ENCODE measurements at regions not wholly inside any gene's neighbourhood (a gene's known extent, or its start where the extent isn't known, plus 50 kb on each side); places are given as distances from the start of the nearest gene placed in this dataset.

GRCh38 chr13:23959231-23959862, 62.0 kb upstream of the C1QTNF9B start:
- no peaks in the 10 kb centered on the region for H3K36me3 ChIP-seq (ENCODE audit: control insufficient read depth in 4 of 4, insufficient read depth in 3 of 4, low read depth in 1 of 4, low read length in 3 of 4)
- H3K27me3 ChIP-seq (ENCODE audit: control insufficient read depth in 4 of 4, insufficient read depth in 4 of 4, low read length in 3 of 4), result no peaks in the 10 kb centered on the region
- no peak overlapping the region for H3K27ac ChIP-seq (ENCODE audit: low read depth in 1 of 2, low read length in 2 of 2)
- H3K9me3 ChIP-seq (ENCODE audit: control insufficient read depth in 4 of 4, low read length in 3 of 4), result no peaks in the 10 kb centered on the region
- DNase-seq (ENCODE audit: low spot score), result no peak
- no peak for TF ChIP-seq RXRA (IDR thresholded peaks at IDR 0.05)
- no peak for TF ChIP-seq FOXA2 (IDR thresholded peaks at IDR 0.05)
- no peak for TF ChIP-seq HNF4G (IDR thresholded peaks at IDR 0.05)
- TF ChIP-seq YY1 (IDR thresholded peaks at IDR 0.05), result no peak
- no peak for TF ChIP-seq HNF4A (conservative IDR thresholded peaks at IDR 0.05)
- no peak for TF ChIP-seq NR2F2 (IDR thresholded peaks at IDR 0.05)
- no peak for TF ChIP-seq CTCF (IDR thresholded peaks at IDR 0.05; ENCODE audit: low read depth, low read length, missing input control)
- TF ChIP-seq ATF3 (IDR thresholded peaks at IDR 0.05), result no peak
- WGBS, result 85% methylated on average over 2 of the region's 2 CpGs
- H3K9ac ChIP-seq (ENCODE audit: low read depth in 1 of 2, low read length in 2 of 2), result no peak overlapping the region
- H3K4me1 ChIP-seq (ENCODE audit: control insufficient read depth in 4 of 4, insufficient read depth in 4 of 4, low read length in 3 of 4), result no peaks in the 10 kb centered on the region
- no peak overlapping the region for H3K4me3 ChIP-seq (ENCODE audit: low read depth in 1 of 3, low read length in 3 of 3)

GRCh38 chr13:23960566-23961156, 63.4 kb upstream of the C1QTNF9B start:
- Histone ChIP-seq H3K4me3 (ENCODE audit: low read depth in 1 of 3, low read length in 3 of 3) (no peak overlapping the region), H3K9ac (ENCODE audit: low read depth in 1 of 2, low read length in 2 of 2) (no peak overlapping the region), H3K27me3 (ENCODE audit: control insufficient read depth in 4 of 4, insufficient read depth in 4 of 4, low read length in 3 of 4) (no peaks in the 10 kb centered on the region), H3K9me3 (ENCODE audit: control insufficient read depth in 4 of 4, low read length in 3 of 4) (no peaks in the 10 kb centered on the region), H3K4me1 (ENCODE audit: control insufficient read depth in 4 of 4, insufficient read depth in 4 of 4, low read length in 3 of 4) (no peaks in the 10 kb centered on the region), H3K36me3 (ENCODE audit: control insufficient read depth in 4 of 4, insufficient read depth in 3 of 4, low read depth in 1 of 4, low read length in 3 of 4) (no peaks in the 10 kb centered on the region), H3K27ac (ENCODE audit: low read depth in 1 of 2, low read length in 2 of 2) (no peak overlapping the region)
- WGBS, result 89% methylated on average over 1 of the region's 1 CpG
- DNase-seq (ENCODE audit: low spot score), result no peak
- no peak for TF ChIP-seq FOXA2 (IDR thresholded peaks at IDR 0.05)
- TF ChIP-seq CTCF (IDR thresholded peaks at IDR 0.05; ENCODE audit: low read depth, low read length, missing input control), result peak; percentile 50
- TF ChIP-seq EGR1 (IDR thresholded peaks at IDR 0.05; ENCODE audit: low read depth in 2 of 2), result no peak
- TF ChIP-seq RAD21 (IDR thresholded peaks at IDR 0.05), result peak; percentile 60 to 70
- no peak for TF ChIP-seq HNF4A (conservative IDR thresholded peaks at IDR 0.05)

GRCh38 chr13:23963184-23963931, 66.1 kb upstream of the C1QTNF9B start:
- H3K9me3 ChIP-seq (ENCODE audit: control insufficient read depth in 4 of 4, low read length in 3 of 4), result no peaks in the 10 kb centered on the region
- H3K27ac ChIP-seq (ENCODE audit: low read depth in 1 of 2, low read length in 2 of 2), result no peak overlapping the region
- H3K36me3 ChIP-seq (ENCODE audit: control insufficient read depth in 4 of 4, insufficient read depth in 3 of 4, low read depth in 1 of 4, low read length in 3 of 4), result no peaks in the 10 kb centered on the region
- no peak overlapping the region for H3K4me3 ChIP-seq (ENCODE audit: low read depth in 1 of 3, low read length in 3 of 3)
- no peak overlapping the region for H3K9ac ChIP-seq (ENCODE audit: low read depth in 1 of 2, low read length in 2 of 2)
- no peaks in the 10 kb centered on the region for H3K4me1 ChIP-seq (ENCODE audit: control insufficient read depth in 4 of 4, insufficient read depth in 4 of 4, low read length in 3 of 4)
- no peaks in the 10 kb centered on the region for H3K27me3 ChIP-seq (ENCODE audit: control insufficient read depth in 4 of 4, insufficient read depth in 4 of 4, low read length in 3 of 4)
- 48% methylated on average over 7 of the region's 7 CpGs for WGBS
- no peak for DNase-seq (ENCODE audit: low spot score)
- no peak for TF ChIP-seq RAD21 (IDR thresholded peaks at IDR 0.05)
- TF ChIP-seq YY1 (IDR thresholded peaks at IDR 0.05), result no peak
- no peak for TF ChIP-seq GABPA (IDR thresholded peaks at IDR 0.05 in 1 of 2, conservative IDR thresholded peaks at IDR 0.05 in 1 of 2)
- no peak for TF ChIP-seq MAX (IDR thresholded peaks at IDR 0.05)
- TF ChIP-seq EGR1 (IDR thresholded peaks at IDR 0.05; ENCODE audit: low read depth in 2 of 2), result no peak
- TF ChIP-seq NR2F2 (IDR thresholded peaks at IDR 0.05), result no peak
- TF ChIP-seq RXRA (IDR thresholded peaks at IDR 0.05), result no peak
- TF ChIP-seq JUND (IDR thresholded peaks at IDR 0.05), result no peak
- TF ChIP-seq REST (IDR thresholded peaks at IDR 0.05), result no peak
